Neuronal stem cell (in vitro differentiated cells): ENCODE measurements at regions not wholly inside any gene's neighbourhood (a gene's known extent, or its start where the extent isn't known, plus 50 kb on each side); places are given as distances from the start of the nearest gene placed in this dataset.

Source experiments
- DNase-seq: peaks from one replicate; pipeline ENCODE4 v3.0.0-alpha.2; 2013; ENCODE audit warnings: low spot score
- H2AFZ ChIP-seq: one replicate; pipeline ENCODE4 v1.6.1; 2013; ENCODE audit warnings: mild to moderate bottlenecking, low read length, inconsistent platforms
- H2AK5ac ChIP-seq: 2 replicates; pipeline ENCODE4 v1.6.1; 2013; ENCODE audit warnings: low read depth, mild to moderate bottlenecking, inconsistent platforms, low read length, moderate library complexity, mixed read lengths
- H2BK120ac ChIP-seq: 2 replicates; pipeline ENCODE4 v1.6.1; 2013; ENCODE audit warnings: low read depth, mild to moderate bottlenecking, inconsistent platforms, low read length, moderate library complexity, mixed read lengths
- H2BK12ac ChIP-seq: one replicate; pipeline ENCODE4 v1.6.1; 2013; ENCODE audit warnings: low read length, inconsistent platforms
- H2BK15ac ChIP-seq: 2 replicates; pipeline ENCODE4 v1.6.1; 2013; ENCODE audit warnings: mild to moderate bottlenecking, low read length, inconsistent platforms, mixed read lengths
- H2BK5ac ChIP-seq: one replicate; pipeline ENCODE4 v1.6.1; 2013; ENCODE audit warnings: inconsistent platforms, mild to moderate bottlenecking, low read length, moderate library complexity
- H3K14ac ChIP-seq: one replicate; pipeline ENCODE4 v1.6.1; 2013; ENCODE audit warnings: low read length, inconsistent platforms
- H3K18ac ChIP-seq: 2 replicates; pipeline ENCODE4 v1.6.1; 2013; ENCODE audit warnings: low read length, inconsistent platforms
- H3K23ac ChIP-seq: 2 replicates; pipeline ENCODE4 v1.6.1; 2013; ENCODE audit warnings: low read depth, mild to moderate bottlenecking, mixed read lengths, low read length, inconsistent platforms; ENCODE audit not compliant: poor library complexity
- H3K27ac ChIP-seq: replicated peaks from 3 replicates; pipeline ENCODE4 v1.5.1; 2013; ENCODE audit warnings: low read length, inconsistent platforms
- H3K27me3 ChIP-seq, 3 experiments: 2 replicates each; pipeline ENCODE4 v1.6.1; 2013; ENCODE audit warnings: low read length in 3 of 3, mild to moderate bottlenecking in 2 of 3, inconsistent platforms in 1 of 3, low read depth in 1 of 3, mixed read lengths in 1 of 3, moderate library complexity in 1 of 3; ENCODE audit not compliant: control insufficient read depth in 3 of 3, insufficient read depth in 3 of 3
- H3K36me3 ChIP-seq, 2 donors: replicated peaks in 1 of 2; 2 replicates each; pipeline ENCODE4 v1.6.1; 2013; ENCODE audit warnings: low read length in 2 of 2; ENCODE audit not compliant: control insufficient read depth in 2 of 2, insufficient read depth in 2 of 2
- H3K4ac ChIP-seq: 2 replicates; pipeline ENCODE4 v1.6.1; 2013; ENCODE audit warnings: inconsistent platforms, mild to moderate bottlenecking, low read length, moderate library complexity
- H3K4me1 ChIP-seq, 2 donors: 1 replicate in 1 of 2; 2 replicates in 1 of 2; pipeline ENCODE4 v1.6.1; 2013; ENCODE audit warnings: low read length in 2 of 2, low read depth in 1 of 2; ENCODE audit not compliant: control insufficient read depth in 2 of 2, insufficient read depth in 1 of 2
- H3K4me2 ChIP-seq: one replicate; pipeline ENCODE4 v1.6.1; 2013; ENCODE audit warnings: mild to moderate bottlenecking, low read length, inconsistent platforms; ENCODE audit not compliant: insufficient read depth, poor library complexity, severe bottlenecking
- H3K4me3 ChIP-seq, 2 donors: 2 replicates each; pipeline ENCODE4 v1.5.1; 2013; ENCODE audit warnings: low read length in 2 of 2, mild to moderate bottlenecking in 2 of 2, inconsistent platforms in 1 of 2, moderate library complexity in 1 of 2
- H3K79me1 ChIP-seq: one replicate; pipeline ENCODE4 v1.6.1; 2013; ENCODE audit warnings: low read depth, mild to moderate bottlenecking, inconsistent platforms, low read length, moderate library complexity
- H3K9ac ChIP-seq: one replicate; pipeline ENCODE4 v1.6.1; 2013; ENCODE audit warnings: mild to moderate bottlenecking, low read depth, low read length, inconsistent platforms; ENCODE audit not compliant: poor library complexity
- H3K9me3 ChIP-seq, 2 donors: replicated peaks in 1 of 2; 2 replicates each; pipeline versions ENCODE3 to v1.6.1; 2013; ENCODE audit warnings: low read length in 2 of 2, mild to moderate bottlenecking in 2 of 2, inconsistent platforms in 1 of 2, low read depth in 1 of 2, mixed read lengths in 1 of 2, moderate library complexity in 1 of 2; ENCODE audit not compliant: control insufficient read depth in 2 of 2, insufficient read depth in 1 of 2
- H4K8ac ChIP-seq: one replicate; pipeline ENCODE4 v1.6.1; 2013; ENCODE audit warnings: low read depth, mild to moderate bottlenecking, inconsistent platforms, low read length, moderate library complexity
- H4K91ac ChIP-seq: one replicate; pipeline ENCODE4 v1.6.1; 2013; ENCODE audit warnings: low read length, low read depth, mild to moderate bottlenecking, inconsistent platforms; ENCODE audit not compliant: poor library complexity
- WGBS, 2 donors: extraction: QIAGEN DNeasy Blood & Tissue Kit; methylation state at CpG; one replicate each; pipeline ENCODE4 v1.1.7; 2013; ENCODE audit warnings: missing lambda C conversion rate in 2 of 2, mixed read lengths in 1 of 2; ENCODE audit not compliant: insufficient read length in 2 of 2, insufficient replicate concordance in 1 of 2; ENCODE audit errors: extremely low coverage in 2 of 2; 5-methylcytosine and 5-hydroxymethylcytosine counted together

DNA sequence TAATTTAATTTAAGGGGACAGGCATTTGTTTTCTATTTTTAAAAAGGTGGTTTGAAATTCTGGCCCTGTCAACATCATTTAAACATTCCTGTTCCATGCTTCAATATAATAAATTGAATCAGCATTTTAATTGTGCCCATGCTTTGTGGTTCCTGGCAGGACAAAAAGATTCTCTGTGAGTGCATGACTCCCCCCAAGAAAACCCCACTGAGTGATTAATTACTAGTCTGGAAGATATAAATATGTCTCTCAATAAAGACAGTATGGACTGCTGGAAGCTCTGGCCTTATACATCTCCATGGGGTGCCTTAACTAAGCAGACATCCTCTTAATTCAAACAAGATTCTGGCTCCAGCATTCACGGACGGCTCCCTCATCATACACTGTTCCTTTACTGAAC lies 95.0 kb upstream of the PSMD7 start:
- Histone ChIP-seq H4K8ac (no peak overlapping the region), H3K14ac (no peak overlapping the region), H3K36me3 (no peaks in the 10 kb centered on the region), H2AFZ (no peak overlapping the region), H2BK12ac (no peak overlapping the region), H3K23ac (no peak overlapping the region), H3K4me1 (no peaks in the 10 kb centered on the region), H3K4me3 (no peak overlapping the region), H3K4ac (no peak overlapping the region), H3K27me3 (no peaks in the 10 kb centered on the region), H3K18ac (no peak overlapping the region), H3K4me2 (no peak overlapping the region), H2BK15ac (no peak overlapping the region), H4K91ac (no peak overlapping the region), H3K27ac (no peak overlapping the region), H3K79me1 (no peaks in the 10 kb centered on the region), H2BK120ac (no peak overlapping the region), H2AK5ac (no peak overlapping the region), H3K9me3 (no peaks in the 10 kb centered on the region), H2BK5ac (no peak overlapping the region), H3K9ac (no peak overlapping the region)
- DNase-seq = no peak
- WGBS, 2 donors = no CpG with 5 or more reads among the region's 2 CpGs

DNA sequence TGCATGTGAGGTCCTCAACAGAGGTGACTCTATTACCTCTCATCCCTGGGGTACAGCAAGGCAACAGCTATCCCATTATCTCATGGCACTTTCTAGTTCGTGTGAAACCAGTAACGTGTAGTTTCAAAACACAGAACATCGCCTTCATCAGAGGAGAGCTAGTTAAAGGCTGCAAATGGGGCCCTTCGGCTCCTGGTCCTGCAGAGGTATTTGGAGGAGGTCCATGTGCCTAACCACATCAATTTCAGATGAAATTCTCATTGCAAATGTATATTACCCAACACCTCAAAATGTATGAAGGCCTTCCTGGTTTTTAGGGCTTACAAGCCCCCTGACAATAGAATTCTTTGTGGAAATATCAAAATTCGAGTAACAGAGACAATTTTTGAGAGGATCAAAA lies 95.7 kb upstream of the PSMD7 start:
- Histone ChIP-seq H3K27me3 (no peaks in the 10 kb centered on the region), H2BK12ac (no peak overlapping the region), H3K9ac (no peak overlapping the region), H3K4ac (no peak overlapping the region), H2BK15ac (no peak overlapping the region), H2BK120ac (no peak overlapping the region), H2AFZ (no peak overlapping the region), H3K4me2 (no peak overlapping the region), H4K8ac (no peak overlapping the region), H3K14ac (no peak overlapping the region), H4K91ac (no peak overlapping the region), H3K27ac (no peak overlapping the region), H3K18ac (no peak overlapping the region), H3K23ac (no peak overlapping the region), H3K79me1 (no peaks in the 10 kb centered on the region), H3K4me3 (no peak overlapping the region), H3K36me3 (no peaks in the 10 kb centered on the region), H2AK5ac (no peak overlapping the region), H3K9me3 (no peaks in the 10 kb centered on the region), H2BK5ac (no peak overlapping the region), H3K4me1 (no peaks in the 10 kb centered on the region)
- WGBS, 2 donors = no CpG with 5 or more reads among the region's 5 CpGs
- DNase-seq = no peak

DNA sequence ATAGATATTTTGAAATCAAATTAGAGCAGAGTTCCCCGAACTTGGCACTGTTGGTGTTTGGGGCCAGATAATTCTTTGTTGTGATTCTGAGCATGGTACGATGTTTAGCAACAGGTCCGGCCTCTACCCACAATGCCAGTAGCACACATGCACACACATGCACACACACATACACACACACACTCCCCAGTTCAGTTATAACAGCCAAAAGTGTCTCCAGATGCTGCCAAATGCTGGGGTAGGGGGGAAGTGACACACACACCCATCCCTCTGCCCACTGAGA lies 96.8 kb upstream of the PSMD7 start:
- no peak overlapping the region for H3K23ac ChIP-seq
- no peak overlapping the region for H2BK120ac ChIP-seq
- no peak overlapping the region for H2AK5ac ChIP-seq
- no peak overlapping the region for H3K14ac ChIP-seq
- H3K4me3 ChIP-seq = no peak overlapping the region
- H2BK15ac ChIP-seq = no peak overlapping the region
- no peak overlapping the region for H3K9ac ChIP-seq
- WGBS, 2 donors = no CpG with 5 or more reads among the region's 3 CpGs
- no peak overlapping the region for H2AFZ ChIP-seq
- H3K36me3 ChIP-seq = no peaks in the 10 kb centered on the region
- H3K18ac ChIP-seq = no peak overlapping the region
- no peaks in the 10 kb centered on the region for H3K79me1 ChIP-seq
- no peak overlapping the region for H3K4ac ChIP-seq
- H4K91ac ChIP-seq = no peak overlapping the region
- H3K4me1 ChIP-seq = no peaks in the 10 kb centered on the region
- H2BK12ac ChIP-seq = no peak overlapping the region
- H3K27me3 ChIP-seq = no peaks in the 10 kb centered on the region
- no peak for DNase-seq
- H2BK5ac ChIP-seq = no peak overlapping the region
- H3K27ac ChIP-seq = no peak overlapping the region
- H3K4me2 ChIP-seq = no peak overlapping the region
- H4K8ac ChIP-seq = no peak overlapping the region
- H3K9me3 ChIP-seq = no peaks in the 10 kb centered on the region

- Histone ChIP-seq H2BK5ac (no peak overlapping the region), H3K9ac (no peak overlapping the region), H4K8ac (no peak overlapping the region), H3K4me3 (no peak overlapping the region), H4K91ac (no peak overlapping the region), H2AK5ac (no peak overlapping the region), H2BK120ac (no peak overlapping the region), H2AFZ (no peak overlapping the region), H3K36me3 (no peaks in the 10 kb centered on the region), H3K4me1 (no peaks in the 10 kb centered on the region), H2BK12ac (no peak overlapping the region), H3K27ac (no peak overlapping the region), H2BK15ac (no peak overlapping the region), H3K23ac (no peak overlapping the region), H3K18ac (no peak overlapping the region), H3K27me3 (no peaks in the 10 kb centered on the region), H3K9me3 (no peaks in the 10 kb centered on the region), H3K14ac (no peak overlapping the region), H3K4ac (no peak overlapping the region), H3K4me2 (no peak overlapping the region), H3K79me1 (no peaks in the 10 kb centered on the region)
- no peak for DNase-seq
- no CpG with 5 or more reads among the region's 4 CpGs for WGBS, 2 donors
Observed at GRCh38 chr16:74199066-74199841, 97.4 kb upstream of the PSMD7 start.
